OCI-LY3 (cell line): ENCODE measurements at regions not wholly inside any gene's neighbourhood (a gene's known extent, or its start where the extent isn't known, plus 50 kb on each side); places are given as distances from the start of the nearest gene placed in this dataset.

Experiments used
- CTCF ChIP-seq: fragments of 200-600, 300-600 bp; sonication (generic); IDR thresholded peaks from 2 replicates; pipeline ENCODE4 v1.5.1; 2014; ENCODE audit warnings: antibody characterized with exemption, low read length, low read depth
- EZH2phosphoT487 ChIP-seq: fragments of 200-600 bp; shearing (Covaris generic); IDR thresholded peaks from 2 replicates; pipeline ENCODE4 v1.6.1; 2018; ENCODE audit warnings: antibody characterized with exemption, mixed run types, low read depth

DNA sequence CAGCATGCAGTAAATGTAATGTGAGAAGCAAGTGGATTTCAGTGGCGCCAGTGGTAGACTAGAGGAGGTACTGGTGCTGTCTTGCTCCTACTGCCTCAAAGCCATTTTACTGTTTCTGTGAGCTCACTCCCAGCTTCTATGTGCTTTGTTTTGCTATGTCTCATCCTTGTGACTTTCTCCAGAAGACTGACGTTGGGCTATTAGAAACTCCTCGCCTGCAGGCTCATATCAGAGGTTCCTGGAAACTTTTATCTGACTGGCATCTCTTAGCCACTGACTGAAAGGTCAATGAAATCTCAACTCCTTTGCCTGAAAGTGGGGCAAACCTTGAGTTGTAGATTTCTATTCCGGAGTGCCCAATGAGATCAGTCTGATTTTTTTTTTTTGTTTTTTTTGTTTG, 66.4 kb upstream of the SORCS1 start:
- TF ChIP-seq CTCF (no peak), EZH2phosphoT487 (no peak)
